ENCODE measurements at regions not wholly inside any gene's neighbourhood (a gene's known extent, or its start where the extent isn't known, plus 50 kb on each side); places are given as distances from the start of the nearest gene placed in this dataset.

- no peaks in the 10 kb centered on the region for H3K9me3 Mint-ChIP-seq
These were observed 57.3 kb upstream of the ZNF608 start for GRCh38 chr5:124803617-124804323.

GRCh38 chr5:124806026-124806372 is 59.6 kb upstream of the ZNF608 start:
- no peak for TF ChIP-seq CTCF (IDR thresholded peaks at IDR 0.05)
- Mint-ChIP-seq H3K36me3 (no peaks in the 10 kb centered on the region), H3K4me3 (no peak overlapping the region), H3K27me3 (ENCODE audit: low read depth in 2 of 2) (no peaks in the 10 kb centered on the region), H3K4me1 (no peaks in the 10 kb centered on the region), H3K9me3 (no peaks in the 10 kb centered on the region), H3K27ac (no peak overlapping the region)
- ATAC-seq (no peak), DNase-seq (no peak)
- intact Hi-C loops (cut with micrococcal nuclease) = no loop called here
- no peaks in the 10 kb centered on the region for H3K9me3 ChIP-seq (ENCODE audit: control insufficient read depth, insufficient read depth, low read length)
- no peaks in the 10 kb centered on the region for H3K27me3 ChIP-seq (ENCODE audit: control insufficient read depth, insufficient read depth, low read length)
- no peak overlapping the region for H3K27ac ChIP-seq (ENCODE audit: low read length)
- 80% methylated on average over 1 of the region's 1 CpG for WGBS (ENCODE audit: insufficient coverage)
- no peaks in the 10 kb centered on the region for H3K4me1 ChIP-seq (ENCODE audit: control insufficient read depth, insufficient read depth, low read length)
- H3K36me3 ChIP-seq (ENCODE audit: control insufficient read depth, insufficient read depth, low read length) = no peaks in the 10 kb centered on the region
- no peak overlapping the region for H3K4me3 ChIP-seq (ENCODE audit: low read length)

More at GRCh38 chr5:124803617-124804323, 57.3 kb upstream of the ZNF608 start:
- H3K27ac Mint-ChIP-seq = no peak overlapping the region
- no peaks in the 10 kb centered on the region for H3K27me3 Mint-ChIP-seq (ENCODE audit: low read depth in 2 of 2)
- no peak for DNase-seq
- Histone ChIP-seq H3K27me3 (ENCODE audit: control insufficient read depth, insufficient read depth, low read length) (no peaks in the 10 kb centered on the region), H3K4me3 (ENCODE audit: low read length) (no peak overlapping the region), H3K36me3 (ENCODE audit: control insufficient read depth, insufficient read depth, low read length) (no peaks in the 10 kb centered on the region), H3K4me1 (ENCODE audit: control insufficient read depth, insufficient read depth, low read length) (no peaks in the 10 kb centered on the region), H3K9me3 (ENCODE audit: control insufficient read depth, insufficient read depth, low read length) (no peaks in the 10 kb centered on the region), H3K27ac (ENCODE audit: low read length) (no peak overlapping the region)
- H3K4me3 Mint-ChIP-seq = no peak overlapping the region
- no peak for TF ChIP-seq CTCF (IDR thresholded peaks at IDR 0.05)
- ATAC-seq = no peak
- H3K36me3 Mint-ChIP-seq = no peaks in the 10 kb centered on the region
- no peaks in the 10 kb centered on the region for H3K4me1 Mint-ChIP-seq
- intact Hi-C loops (cut with micrococcal nuclease) = no loop called here
- 76% methylated on average over 2 of the region's 3 CpGs for WGBS (ENCODE audit: insufficient coverage)

- no peaks in the 10 kb centered on the region for H3K36me3 ChIP-seq (ENCODE audit: control insufficient read depth, insufficient read depth, low read length)
- ATAC-seq = no peak
These were observed 60.1 kb upstream of the ZNF608 start for GRCh38 chr5:124806373-124807077.

More at GRCh38 chr5:124806373-124807077, 60.1 kb upstream of the ZNF608 start:
- Mint-ChIP-seq H3K9me3 (no peaks in the 10 kb centered on the region), H3K27ac (no peak overlapping the region), H3K36me3 (no peaks in the 10 kb centered on the region), H3K4me3 (no peak overlapping the region), H3K4me1 (no peaks in the 10 kb centered on the region), H3K27me3 (ENCODE audit: low read depth in 2 of 2) (no peaks in the 10 kb centered on the region)
- Histone ChIP-seq H3K4me1 (ENCODE audit: control insufficient read depth, insufficient read depth, low read length) (no peaks in the 10 kb centered on the region), H3K27me3 (ENCODE audit: control insufficient read depth, insufficient read depth, low read length) (no peaks in the 10 kb centered on the region), H3K27ac (ENCODE audit: low read length) (no peak overlapping the region), H3K4me3 (ENCODE audit: low read length) (no peak overlapping the region), H3K9me3 (ENCODE audit: control insufficient read depth, insufficient read depth, low read length) (no peaks in the 10 kb centered on the region)
- TF ChIP-seq CTCF (IDR thresholded peaks at IDR 0.05) = no peak
- intact Hi-C loops (cut with micrococcal nuclease) = no loop called here
- DNase-seq = no peak
- WGBS (ENCODE audit: insufficient coverage) = 81% methylated on average over 9 of the region's 12 CpGs

Data from natural killer cell (primary cell).